ENCODE measurements at regions not wholly inside any gene's neighbourhood (a gene's known extent, or its start where the extent isn't known, plus 50 kb on each side); places are given as distances from the start of the nearest gene placed in this dataset.

GRCh38 chr10:58086763-58087150 lies 180.9 kb downstream of the IPMK start:
- no peaks in the 10 kb centered on the region for H3K9me3 ChIP-seq (ENCODE audit: control extremely low read depth in 1 of 3, control insufficient read depth in 2 of 3, insufficient read depth in 1 of 3, low read length in 2 of 3)
- H3K27me3 Mint-ChIP-seq = no peaks in the 10 kb centered on the region
- intact Hi-C loops (cut with micrococcal nuclease) = no loop called here
- no peak overlapping the region for H3K27ac Mint-ChIP-seq
- H3K4me3 Mint-ChIP-seq = no peak overlapping the region
- POLR2A ChIA-PET = no interaction called here
- H3K9ac ChIP-seq (ENCODE audit: low read length) = no peak overlapping the region
- H3K4me3 ChIP-seq (ENCODE audit: control extremely low read depth in 1 of 5, extremely low read depth in 1 of 5, insufficient read depth in 1 of 5, low read depth in 2 of 5, low read length in 4 of 5) = no peak overlapping the region
- peaks cover 0 to 3% (median 0%) of the 10 kb centered on the region in 4 experiments for H3K27me3 ChIP-seq (replicated peaks in 1 of 4; ENCODE audit: control extremely low read depth in 1 of 4, control insufficient read depth in 3 of 4, insufficient read depth in 4 of 4, low read length in 3 of 4)
- H3K27ac ChIP-seq (ENCODE audit: low read length in 2 of 2) = no peak overlapping the region
- H3K9me3 Mint-ChIP-seq (ENCODE audit: insufficient read depth) = no peaks in the 10 kb centered on the region
- no CpG with 5 or more reads among the region's 2 CpGs for WGBS (ENCODE audit: insufficient coverage)
- no peak overlapping the region for H3K4me2 ChIP-seq (replicated peaks; ENCODE audit: low read depth, low read length, poor library complexity, severe bottlenecking)
- H3K4me1 ChIP-seq (ENCODE audit: control insufficient read depth in 2 of 2, insufficient read depth in 2 of 2, low read length in 2 of 2) = no peaks in the 10 kb centered on the region
- no peaks in the 10 kb centered on the region for H3K4me1 Mint-ChIP-seq
- H2AFZ ChIP-seq (ENCODE audit: insufficient read depth, low read depth, low read length, poor library complexity, severe bottlenecking) = no peak overlapping the region
- DNase-seq = no peak
- no peaks in the 10 kb centered on the region for H4K20me1 ChIP-seq (ENCODE audit: control insufficient read depth, insufficient read depth, low read length, poor library complexity, severe bottlenecking)
- no peak for TF ChIP-seq CTCF (IDR thresholded peaks at IDR 0.05)
- no peak for TF ChIP-seq EZH2 (IDR thresholded peaks at IDR 0.05; ENCODE audit: borderline replicate concordance, insufficient read depth, low read depth, low read length, poor library complexity, severe bottlenecking)
- no peaks in the 10 kb centered on the region for H3K79me2 ChIP-seq (ENCODE audit: control insufficient read depth, insufficient read depth, low read length)
- no peaks in the 10 kb centered on the region for H3K36me3 ChIP-seq (replicated peaks in 1 of 2; ENCODE audit: control extremely low read depth in 1 of 2, control insufficient read depth in 1 of 2, extremely low read depth in 1 of 2, insufficient read depth in 2 of 2, low read length in 1 of 2)
- CTCF ChIA-PET = no interaction called here
- no peak for ATAC-seq (ENCODE audit: low read depth)

GRCh38 chr10:58086144-58086762 lies 181.4 kb downstream of the IPMK start:
- no peaks in the 10 kb centered on the region for H3K79me2 ChIP-seq (ENCODE audit: control insufficient read depth, insufficient read depth, low read length)
- no peaks in the 10 kb centered on the region for H4K20me1 ChIP-seq (ENCODE audit: control insufficient read depth, insufficient read depth, low read length, poor library complexity, severe bottlenecking)
- no peak for DNase-seq
- no peaks in the 10 kb centered on the region for H3K9me3 ChIP-seq (ENCODE audit: control extremely low read depth in 1 of 3, control insufficient read depth in 2 of 3, insufficient read depth in 1 of 3, low read length in 2 of 3)
- POLR2A ChIA-PET = no interaction called here
- intact Hi-C loops (cut with micrococcal nuclease) = no loop called here
- ATAC-seq (ENCODE audit: low read depth) = no peak
- H3K36me3 ChIP-seq (replicated peaks in 1 of 2; ENCODE audit: control extremely low read depth in 1 of 2, control insufficient read depth in 1 of 2, extremely low read depth in 1 of 2, insufficient read depth in 2 of 2, low read length in 1 of 2) = no peaks in the 10 kb centered on the region
- H2AFZ ChIP-seq (ENCODE audit: insufficient read depth, low read depth, low read length, poor library complexity, severe bottlenecking) = no peak overlapping the region
- H3K4me3 ChIP-seq (ENCODE audit: control extremely low read depth in 1 of 5, extremely low read depth in 1 of 5, insufficient read depth in 1 of 5, low read depth in 2 of 5, low read length in 4 of 5) = no peak overlapping the region
- WGBS (ENCODE audit: insufficient coverage) = no CpG with 5 or more reads among the region's 2 CpGs
- no peak overlapping the region for H3K4me2 ChIP-seq (replicated peaks; ENCODE audit: low read depth, low read length, poor library complexity, severe bottlenecking)
- no peak for TF ChIP-seq CTCF (IDR thresholded peaks at IDR 0.05)
- TF ChIP-seq EZH2 (IDR thresholded peaks at IDR 0.05; ENCODE audit: borderline replicate concordance, insufficient read depth, low read depth, low read length, poor library complexity, severe bottlenecking) = no peak
- no peak overlapping the region for H3K4me3 Mint-ChIP-seq
- H3K9me3 Mint-ChIP-seq (ENCODE audit: insufficient read depth) = no peaks in the 10 kb centered on the region
- H3K27me3 ChIP-seq (replicated peaks in 1 of 4; ENCODE audit: control extremely low read depth in 1 of 4, control insufficient read depth in 3 of 4, insufficient read depth in 4 of 4, low read length in 3 of 4) = peaks cover 0 to 3% (median 0%) of the 10 kb centered on the region in 4 experiments
- H3K27me3 Mint-ChIP-seq = no peaks in the 10 kb centered on the region
- CTCF ChIA-PET = no interaction called here
- no peak overlapping the region for H3K27ac Mint-ChIP-seq
- no peak overlapping the region for H3K9ac ChIP-seq (ENCODE audit: low read length)
- no peaks in the 10 kb centered on the region for H3K4me1 ChIP-seq (ENCODE audit: control insufficient read depth in 2 of 2, insufficient read depth in 2 of 2, low read length in 2 of 2)
- no peak overlapping the region for H3K27ac ChIP-seq (ENCODE audit: low read length in 2 of 2)
- no peaks in the 10 kb centered on the region for H3K4me1 Mint-ChIP-seq
